T-cell (primary cell): ENCODE measurements at regions not wholly inside any gene's neighbourhood (a gene's known extent, or its start where the extent isn't known, plus 50 kb on each side); places are given as distances from the start of the nearest gene placed in this dataset.
"Not testable (repeated sequence)": the region's sequence is repeated elsewhere in the genome, so short reads cannot be mapped to it uniquely, and the experiment has no call there.

Source experiments
- ATAC-seq, 4 experiments: fragments of 200-7000 bp in 3 of 4; fragments of 150-1000 bp in 1 of 4; cut with Tn5 transposase; replicated peaks in 1 of 4; 1 replicate in 3 of 4; 2 replicates in 1 of 4; pipeline ENCODE4 v1.10.0; 2021; ENCODE audit warnings: moderate library complexity in 3 of 4, mild to moderate bottlenecking in 2 of 4, moderate number of reproducible peaks in 1 of 4
- CTCF ChIA-PET, 2 donors: fragments of 300-600 bp; sonication (Branson Sonifier 250); formaldehyde crosslinking; loops; one replicate each; lab custom pipeline; 2022; ENCODE audit warnings: antibody characterized with exemption in 2 of 2; lab: Charles Lee
- POLR2A ChIA-PET, 2 donors: fragments of 300-600 bp; sonication (Branson Sonifier 250); formaldehyde crosslinking; loops; one replicate each; lab custom pipeline; 2022; ENCODE audit warnings: antibody characterized with exemption in 2 of 2; lab: Charles Lee
- DNase-seq, 35 experiments: peaks; one replicate each; pipeline versions ENCODE4 v3.0.0 to v3.0.0-alpha.2; 2013 to 2023
- H3K27ac ChIP-seq: one replicate; pipeline ENCODE4 v1.5.1; 2013; ENCODE audit warnings: low read length
- H3K27me3 ChIP-seq, 2 experiments: replicated peaks in 1 of 2; 1 replicate in 1 of 2; 2 replicates in 1 of 2; pipeline versions ENCODE4 v1.6.1 to v1.7.0; 2013; ENCODE audit warnings: low read length in 1 of 2, mixed read lengths in 1 of 2; ENCODE audit not compliant: control insufficient read depth in 2 of 2, insufficient read depth in 2 of 2; ENCODE audit errors: extremely low read depth in 1 of 2
- H3K36me3 ChIP-seq, 2 donors: 1 replicate in 1 of 2; 2 replicates in 1 of 2; pipeline versions ENCODE4 v1.6.1 to v1.7.0; 2013; ENCODE audit warnings: low read length in 1 of 2; ENCODE audit not compliant: control insufficient read depth in 2 of 2, insufficient read depth in 1 of 2; ENCODE audit errors: extremely low read depth in 1 of 2
- H3K4me1 ChIP-seq, 2 experiments: 1 replicate in 1 of 2; 2 replicates in 1 of 2; pipeline versions ENCODE4 v1.6.1 to v1.7.0; 2013; ENCODE audit warnings: low read length in 2 of 2, mixed read lengths in 1 of 2; ENCODE audit not compliant: insufficient read depth in 2 of 2, control insufficient read depth in 1 of 2; ENCODE audit errors: extremely low read depth in 1 of 2
- H3K4me3 ChIP-seq, 2 donors: 1 replicate in 1 of 2; 2 replicates in 1 of 2; pipeline versions ENCODE4 v1.5.1 to v1.7.0; 2013; ENCODE audit warnings: mild to moderate bottlenecking in 2 of 2, low read length in 1 of 2, moderate library complexity in 1 of 2; ENCODE audit not compliant: control insufficient read depth in 1 of 2; ENCODE audit errors: extremely low read depth in 1 of 2
- H3K9me3 ChIP-seq: 2 replicates; pipeline ENCODE4 v1.7.0; 2013
- H3K27ac Mint-ChIP-seq, 2 donors: one replicate each; pipeline ENCODE4 v1.8.0; 2020 to 2021; ENCODE audit warnings: mild to moderate bottlenecking in 2 of 2, mixed read lengths in 2 of 2
- H3K27me3 Mint-ChIP-seq, 2 donors: one replicate each; pipeline ENCODE4 v1.8.0; 2021 to 2022; ENCODE audit warnings: mixed read lengths in 2 of 2
- H3K36me3 Mint-ChIP-seq: one replicate; pipeline ENCODE4 v1.8.0; 2021; ENCODE audit warnings: mixed read lengths
- H3K4me1 Mint-ChIP-seq, 3 donors: one replicate each; pipeline ENCODE4 v1.8.0; 2020 to 2022; ENCODE audit warnings: mixed read lengths in 3 of 3, mild to moderate bottlenecking in 1 of 3
- H3K4me3 Mint-ChIP-seq, 3 donors: one replicate each; pipeline ENCODE4 v1.8.0; 2020 to 2022; ENCODE audit warnings: mild to moderate bottlenecking in 3 of 3, mixed read lengths in 3 of 3, moderate library complexity in 3 of 3
- H3K9me3 Mint-ChIP-seq, 3 donors: one replicate each; pipeline ENCODE4 v1.8.0; 2020 to 2022; ENCODE audit warnings: mixed read lengths in 3 of 3
- WGBS: methylation state at CpG from one replicate; pipeline ENCODE4 v1.1.5; 2013; ENCODE audit warnings: missing lambda C conversion rate; ENCODE audit not compliant: insufficient coverage; 5-methylcytosine and 5-hydroxymethylcytosine counted together

DNA sequence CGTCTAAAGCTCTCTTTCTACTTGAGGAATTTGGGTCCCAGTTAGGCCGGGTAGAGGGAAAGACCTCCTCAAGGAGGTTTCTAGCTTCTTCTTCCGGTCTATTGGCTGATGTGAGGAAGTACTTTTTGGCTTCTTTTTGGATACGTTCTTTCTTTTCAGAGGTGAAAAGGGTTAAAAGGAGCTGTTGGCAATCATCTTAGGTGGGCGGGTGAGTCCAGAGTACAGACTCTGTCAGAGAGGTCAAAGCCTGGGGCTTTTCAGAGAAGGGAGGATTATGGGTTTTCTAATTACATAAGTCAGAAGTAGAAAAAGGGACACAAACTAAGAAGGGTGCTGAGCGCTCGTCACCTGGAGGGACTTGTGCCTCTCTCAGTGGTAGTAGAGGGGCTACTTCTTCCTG lies 117.7 kb downstream of the UNC93B1 start:
- peak overlapping the region; percentile 57 to 82 (median 65) for H3K4me3 Mint-ChIP-seq
- WGBS = no CpG with 5 or more reads among the region's 7 CpGs

GRCh38 chr11:67885574-67885973 lies 118.3 kb downstream of the UNC93B1 start:
- H3K36me3 ChIP-seq, POLR2A ChIA-PET, DNase-seq, H3K9me3 Mint-ChIP-seq, H3K4me1 ChIP-seq, H3K36me3 Mint-ChIP-seq, H3K27me3 ChIP-seq, H3K27me3 Mint-ChIP-seq, ATAC-seq, H3K9me3 ChIP-seq: not testable (repeated sequence)
- CTCF ChIA-PET = interaction anchor here in 1 of 2 donors (1.1 kb wide), 1 partner anchor 70 kb away, joined by 3 read pairs; no protein-coding TSS in a partner anchor
- no CpG with 5 or more reads among the region's 3 CpGs for WGBS
- Mint-ChIP-seq H3K4me1 (peaks cover 25 to 45% (median 40%) of the 10 kb centered on the region in 3 donors), H3K4me3 (peak overlapping the region; percentile 82 to 94 (median 90)), H3K27ac (peak overlapping the region; percentile 98 to 100)
- H3K27ac ChIP-seq = peak overlapping the region; percentile 82
- H3K4me3 ChIP-seq = peak overlapping the region in 1 of 2 donors; percentile 40

More for the DNA sequence above, 117.7 kb downstream of the UNC93B1 start:
- H3K4me1 ChIP-seq, H3K4me3 ChIP-seq, H3K9me3 ChIP-seq, POLR2A ChIA-PET, H3K27me3 ChIP-seq, DNase-seq, H3K36me3 ChIP-seq, ATAC-seq, H3K27me3 Mint-ChIP-seq, H3K9me3 Mint-ChIP-seq, H3K27ac ChIP-seq: not testable (repeated sequence)
- H3K4me1 Mint-ChIP-seq = peaks cover 25 to 45% (median 40%) of the 10 kb centered on the region in 3 donors
- H3K27ac Mint-ChIP-seq = peak overlapping the region; percentile 87 to 100
- peaks cover 13% of the 10 kb centered on the region for H3K36me3 Mint-ChIP-seq
- CTCF ChIA-PET = interaction anchor here in 1 of 2 donors (1.1 kb wide), 1 partner anchor 69 kb away, joined by 3 read pairs; no protein-coding TSS in a partner anchor

DNA sequence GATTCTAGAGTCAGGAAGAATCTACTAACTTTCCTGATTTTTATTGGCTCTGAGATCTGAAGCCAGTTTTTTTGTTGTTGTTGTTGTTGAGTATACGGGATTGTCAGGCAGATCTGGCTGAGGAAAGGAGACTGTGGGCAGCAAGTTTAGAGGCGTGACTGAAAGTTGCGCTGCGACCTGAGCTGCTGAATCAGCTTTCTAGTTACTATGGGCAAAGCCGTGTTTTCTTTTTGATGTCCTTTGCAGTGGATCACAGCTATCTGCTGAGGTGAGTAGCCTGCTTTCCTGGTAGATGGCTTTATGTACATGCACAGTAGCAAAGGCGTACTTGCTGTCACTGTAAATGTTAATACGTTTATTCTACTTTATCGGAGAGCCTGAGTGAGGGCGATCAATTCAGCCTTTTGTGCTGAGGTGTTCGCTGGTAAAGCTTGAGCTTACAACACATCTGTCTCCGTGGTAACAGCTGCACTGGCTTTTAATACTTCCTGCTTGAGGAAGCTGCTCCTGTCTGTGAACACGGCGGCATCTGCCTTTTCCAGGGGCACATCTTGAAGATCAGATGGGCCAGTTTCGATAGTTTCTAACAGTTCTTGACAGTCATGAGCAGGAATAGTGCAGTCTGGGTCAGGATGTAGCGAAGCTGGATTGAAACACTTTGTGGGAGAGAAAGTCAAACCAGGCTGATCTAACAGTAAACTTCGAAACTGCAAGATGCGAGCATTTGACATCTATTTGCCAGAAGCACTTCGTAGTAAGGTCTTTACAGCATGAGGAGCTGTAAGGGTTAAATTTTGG lies 118.9 kb downstream of the UNC93B1 start:
- H3K27me3 Mint-ChIP-seq, H3K9me3 ChIP-seq, H3K36me3 Mint-ChIP-seq, ATAC-seq, H3K4me1 ChIP-seq, H3K27me3 ChIP-seq, H3K36me3 ChIP-seq, H3K9me3 Mint-ChIP-seq: not testable (repeated sequence)
- H3K27ac ChIP-seq = peak overlapping the region; percentile 82
- H3K4me3 ChIP-seq = peak overlapping the region in 1 of 2 donors; percentile 40
- H3K4me3 Mint-ChIP-seq = peak overlapping the region; percentile 82 to 94 (median 90)
- peak overlapping the region; percentile 98 to 100 for H3K27ac Mint-ChIP-seq
- H3K4me1 Mint-ChIP-seq = peaks cover 25 to 45% (median 40%) of the 10 kb centered on the region in 3 donors
- WGBS = 36% methylated on average over 5 of the region's 18 CpGs
- POLR2A ChIA-PET = interaction anchor here in 1 of 2 donors (0.6 kb wide), 1 partner anchor 1265 kb away, joined by 12 read pairs; no protein-coding TSS in a partner anchor
- DNase-seq = peak in 22 of 35 experiments; percentile 4 to 54 (median 16)
- CTCF ChIA-PET = interaction anchor here in 1 of 2 donors (1.1 kb wide), 1 partner anchor 70 kb away, joined by 3 read pairs; no protein-coding TSS in a partner anchor

DNA sequence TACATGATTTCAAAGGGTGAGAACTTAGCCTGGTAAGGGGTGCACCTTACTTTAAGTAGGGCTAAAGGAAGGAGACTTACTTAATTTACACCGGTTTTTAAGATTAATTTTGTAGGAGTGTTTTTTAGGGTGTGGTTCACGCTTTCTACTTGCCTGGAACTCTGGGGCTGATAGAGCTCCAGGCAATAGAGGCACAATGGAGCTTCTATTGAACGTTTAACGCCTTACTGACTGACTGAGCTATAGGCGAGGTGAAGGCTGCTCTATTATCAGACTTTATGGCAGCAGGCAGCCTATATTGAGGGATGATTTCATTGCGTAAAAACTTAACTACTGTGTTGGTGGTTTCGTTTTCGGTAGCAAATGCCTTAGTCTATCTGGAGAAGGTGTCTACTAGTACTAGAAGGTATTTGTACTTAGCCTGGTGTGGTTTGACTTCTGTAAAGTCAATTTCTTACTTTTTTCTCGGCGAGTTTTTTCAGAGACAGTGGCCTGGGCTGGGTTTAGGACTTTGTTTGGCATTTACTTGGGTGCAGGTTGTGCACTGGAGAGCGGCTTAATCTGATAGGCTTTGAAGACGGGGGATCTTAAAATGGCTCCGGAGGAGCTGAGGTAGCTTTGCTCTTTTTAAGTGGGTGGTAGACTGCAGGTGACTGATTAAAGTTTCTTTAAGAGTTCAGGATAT lies 119.7 kb downstream of the UNC93B1 start:
- H3K36me3 ChIP-seq, H3K27me3 Mint-ChIP-seq, H3K27me3 ChIP-seq, H3K9me3 ChIP-seq, H3K4me1 ChIP-seq, H3K9me3 Mint-ChIP-seq, H3K36me3 Mint-ChIP-seq, CTCF ChIA-PET: not testable (repeated sequence)
- peak overlapping the region; percentile 82 for H3K27ac ChIP-seq
- ATAC-seq (peak in 1 of 4 experiments; percentile 38), DNase-seq (peak in 11 of 35 experiments; percentile 4 to 42 (median 17))
- WGBS = 33% methylated on average over 4 of the region's 13 CpGs
- peak overlapping the region; percentile 98 to 100 for H3K27ac Mint-ChIP-seq
- H3K4me3 Mint-ChIP-seq = peak overlapping the region; percentile 82 to 94 (median 90)
- H3K4me1 Mint-ChIP-seq = peaks cover 25 to 43% (median 40%) of the 10 kb centered on the region in 3 donors
- peak overlapping the region in 1 of 2 donors; percentile 40 for H3K4me3 ChIP-seq
- POLR2A ChIA-PET = interaction anchor here in 1 of 2 donors (0.6 kb wide), 1 partner anchor 1266 kb away, joined by 12 read pairs; no protein-coding TSS in a partner anchor

- H3K4me3 Mint-ChIP-seq, POLR2A ChIA-PET, ATAC-seq, H3K4me3 ChIP-seq, H3K4me1 ChIP-seq, H3K27me3 ChIP-seq, H3K27me3 Mint-ChIP-seq, H3K27ac ChIP-seq, H3K36me3 ChIP-seq, H3K9me3 Mint-ChIP-seq, CTCF ChIA-PET, DNase-seq, H3K9me3 ChIP-seq, H3K36me3 Mint-ChIP-seq: not testable (repeated sequence)
- Mint-ChIP-seq H3K4me1 (peaks cover 28 to 41% (median 38%) of the 10 kb centered on the region in 3 donors), H3K27ac (peak overlapping the region; percentile 14 to 59)
- whole genome bisulfite sequencing = 95% methylated on average over 5 of the region's 9 CpGs
Measured at GRCh38 chr11:67882304-67882703, 121.6 kb downstream of the UNC93B1 start.

GRCh38 chr11:67881836-67882235 lies 122.1 kb downstream of the UNC93B1 start:
- WGBS = 91% methylated on average over 7 of the region's 10 CpGs
- H3K27me3 Mint-ChIP-seq, ATAC-seq, DNase-seq, H3K4me3 ChIP-seq, H3K9me3 Mint-ChIP-seq, H3K4me3 Mint-ChIP-seq, H3K27ac ChIP-seq, H3K4me1 ChIP-seq, H3K27me3 ChIP-seq, H3K36me3 ChIP-seq, POLR2A ChIA-PET, H3K27ac Mint-ChIP-seq, H3K9me3 ChIP-seq, H3K36me3 Mint-ChIP-seq, CTCF ChIA-PET: not testable (repeated sequence)
- peaks cover 27 to 37% (median 33%) of the 10 kb centered on the region in 3 donors for H3K4me1 Mint-ChIP-seq
